WTC11 (cell line): ENCODE measurements at regions not wholly inside any gene's neighbourhood (a gene's known extent, or its start where the extent isn't known, plus 50 kb on each side); places are given as distances from the start of the nearest gene placed in this dataset.
A peak's percentile ranks its signal among the peaks of the same experiment; 100 is the strongest.

Source experiments
- ATAC-seq: fragments of 200-7000 bp; cut with Tn5 transposase; 2 replicates; pipeline ENCODE4 v1.10.0; 2021; ENCODE audit warnings: mild to moderate bottlenecking, moderate library complexity
- CTCF ChIA-PET: fragments of 300-600 bp; sonication (Branson Sonifier 250); formaldehyde crosslinking; loops from one replicate; lab custom pipeline; 2021; ENCODE audit warnings: antibody characterized with exemption; lab: Charles Lee
- POLR2A ChIA-PET: fragments of 350-600 bp; sonication (Branson Sonifier 250); formaldehyde crosslinking; loops from one replicate; lab custom pipeline; 2021; ENCODE audit warnings: antibody characterized with exemption; lab: Charles Lee
- DNase-seq: peaks from one replicate; pipeline ENCODE4 v3.0.0; 2021; ENCODE audit warnings: low spot score
- H3K27ac Mint-ChIP-seq: 2 replicates; pipeline ENCODE4 v1.8.0; 2021; ENCODE audit warnings: mixed read lengths
- H3K27me3 Mint-ChIP-seq: 2 replicates; pipeline ENCODE4 v1.8.0; 2021; ENCODE audit warnings: low read depth, mild to moderate bottlenecking, moderate library complexity, mixed read lengths
- H3K36me3 Mint-ChIP-seq: 2 replicates; pipeline ENCODE4 v1.8.0; 2021; ENCODE audit warnings: mixed read lengths
- H3K4me1 Mint-ChIP-seq: 2 replicates; pipeline ENCODE4 v1.8.0; 2022; ENCODE audit warnings: mixed read lengths
- H3K4me3 Mint-ChIP-seq: 2 replicates; pipeline ENCODE4 v1.8.0; 2021; ENCODE audit warnings: mild to moderate bottlenecking, moderate library complexity, mixed read lengths
- H3K9me3 Mint-ChIP-seq: 2 replicates; pipeline ENCODE4 v1.8.0; 2021; ENCODE audit warnings: mixed read lengths
- CREB1 ChIP-seq: sonication (generic); formaldehyde crosslinking; IDR thresholded peaks from 2 replicates; pipeline ENCODE4 v1.8.0; 2023; ENCODE audit warnings: mild to moderate bottlenecking, missing genetic modification reagents
- ERG ChIP-seq: fragments of 250-450 bp; sonication (Bioruptor Pico); IDR thresholded peaks from 2 replicates; pipeline ENCODE4 v1.8.0; 2021; ENCODE audit warnings: mild to moderate bottlenecking
- FOXJ3 ChIP-seq: sonication (generic); formaldehyde crosslinking; IDR thresholded peaks from 2 replicates; pipeline ENCODE4 v1.9.0; 2021; ENCODE audit warnings: missing genetic modification reagents, mild to moderate bottlenecking, borderline replicate concordance
- GABPB1 ChIP-seq: sonication (generic); formaldehyde crosslinking; IDR thresholded peaks from 2 replicates; pipeline ENCODE4 v1.8.1; 2023; ENCODE audit warnings: mild to moderate bottlenecking, missing genetic modification reagents
- HMGXB4 ChIP-seq: sonication (generic); formaldehyde crosslinking; IDR thresholded peaks from 2 replicates; pipeline ENCODE4 v1.8.1; 2023; ENCODE audit warnings: mild to moderate bottlenecking, moderate library complexity, missing genetic modification reagents
- IRF1 ChIP-seq: sonication (generic); formaldehyde crosslinking; IDR thresholded peaks from 2 replicates; pipeline ENCODE4 v1.8.0; 2023; ENCODE audit warnings: missing genetic modification reagents
- NR2C2 ChIP-seq: sonication (generic); formaldehyde crosslinking; IDR thresholded peaks from 2 replicates; pipeline ENCODE4 v1.8.0; 2022; ENCODE audit warnings: mild to moderate bottlenecking, missing genetic modification reagents
- STAT6 ChIP-seq: sonication (generic); formaldehyde crosslinking; conservative IDR thresholded peaks from 2 replicates; pipeline ENCODE4 v1.8.1; 2023; ENCODE audit warnings: mild to moderate bottlenecking, low read depth, missing genetic modification reagents, moderate library complexity
- ZNF317 ChIP-seq: sonication (generic); formaldehyde crosslinking; IDR thresholded peaks from 2 replicates; pipeline ENCODE4 v1.8.1; 2023; ENCODE audit warnings: low read depth, mild to moderate bottlenecking, moderate library complexity, missing genetic modification reagents, borderline replicate concordance
- ZNF423 ChIP-seq: fragments of 250-450 bp; sonication (Bioruptor Pico); IDR thresholded peaks from 2 replicates; pipeline ENCODE4 v2.1.2; 2022; ENCODE audit warnings: mild to moderate bottlenecking, moderate library complexity
- ZNF512 ChIP-seq: sonication (generic); formaldehyde crosslinking; IDR thresholded peaks from 2 replicates; pipeline ENCODE4 v1.8.1; 2022; ENCODE audit warnings: missing genetic modification reagents, borderline replicate concordance
- ZNF671 ChIP-seq: fragments of 250-450 bp; sonication (Bioruptor Pico); IDR thresholded peaks from 2 replicates; pipeline ENCODE4 v1.8.0; 2021; ENCODE audit warnings: mild to moderate bottlenecking

- H3K4me3 Mint-ChIP-seq, result no peak overlapping the region
- peak; percentile 50 for ATAC-seq
- H3K27me3 Mint-ChIP-seq, result no peaks in the 10 kb centered on the region
- H3K27ac Mint-ChIP-seq, result no peak overlapping the region
- H3K4me1 Mint-ChIP-seq, result peaks cover 17% of the 10 kb centered on the region
- ChIA-PET CTCF (no interaction called here), POLR2A (interaction anchor here (1.4 kb wide), 1 partner anchor 22 kb away, joined by 3 read pairs; no protein-coding TSS in a partner anchor)
- TF ChIP-seq ZNF317 (no peak), NR2C2 (CRISPR knock-in tag) (no peak), GABPB1 (CRISPR knock-in tag) (no peak), STAT6 (CRISPR knock-in tag) (no peak), ZNF671 (CRISPR knock-in tag) (no peak), ERG (CRISPR knock-in tag) (no peak), ZNF512 (CRISPR knock-in tag) (no peak), CREB1 (no peak)
- H3K9me3 Mint-ChIP-seq, result no peaks in the 10 kb centered on the region
- no peak for DNase-seq
- no peaks in the 10 kb centered on the region for H3K36me3 Mint-ChIP-seq
These were observed 961.0 kb upstream of the CDH2 start for GRCh38 chr18:29137773-29138495.

- H3K36me3 Mint-ChIP-seq, result no peaks in the 10 kb centered on the region
- ChIA-PET POLR2A (no interaction called here), CTCF (no interaction called here)
- DNase-seq, result no peak
- peak; percentile 44; the same call in 1 of the 2 replicates for ATAC-seq
- H3K27me3 Mint-ChIP-seq, result no peaks in the 10 kb centered on the region
- no peak for TF ChIP-seq HMGXB4
- no peak for TF ChIP-seq IRF1 (CRISPR knock-in tag)
- peak; percentile 86 for TF ChIP-seq ZNF423 (CRISPR knock-in tag)
- no peak for TF ChIP-seq FOXJ3 (CRISPR knock-in tag)
- H3K4me3 Mint-ChIP-seq, result no peak overlapping the region
- peaks cover 36% of the 10 kb centered on the region for H3K4me1 Mint-ChIP-seq
- no peaks in the 10 kb centered on the region for H3K9me3 Mint-ChIP-seq
- no peak overlapping the region; the same call in 1 of the 2 replicates for H3K27ac Mint-ChIP-seq
These were observed 947.0 kb upstream of the CDH2 start for GRCh38 chr18:29123706-29124530.
